ENCODE measurements at regions not wholly inside any gene's neighbourhood (a gene's known extent, or its start where the extent isn't known, plus 50 kb on each side); places are given as distances from the start of the nearest gene placed in this dataset.

DNA sequence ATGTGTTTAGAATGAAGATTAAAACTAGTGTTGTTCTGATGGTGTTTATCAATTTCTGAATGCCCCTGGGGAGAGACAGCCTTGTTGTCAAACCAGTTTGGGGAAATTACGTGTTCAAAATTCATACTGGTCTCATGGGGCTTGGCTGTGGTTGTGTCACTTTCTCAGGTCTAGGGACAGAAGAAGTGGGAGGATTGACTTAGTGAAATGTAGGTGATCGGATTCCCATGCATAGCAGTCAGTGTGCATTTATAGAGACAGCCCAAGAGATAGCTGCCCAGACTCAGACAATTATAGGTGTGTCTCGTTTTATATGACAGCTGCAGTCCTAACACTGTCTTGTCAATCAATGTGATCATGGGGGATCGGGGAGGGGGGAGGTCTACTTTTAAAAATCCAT, 94.4 kb upstream of the CLCN4 start:
- Histone ChIP-seq H3K9me3 (no peaks in the 10 kb centered on the region), H3K4me1 (no peaks in the 10 kb centered on the region), H3K36me3 (no peaks in the 10 kb centered on the region), H3K27me3 (no peaks in the 10 kb centered on the region), H3K4me3 (no peak overlapping the region), H3K27ac (no peak overlapping the region)
- DNase-seq (no peak), ATAC-seq (no peak)
- TF ChIP-seq, protein P1, sequence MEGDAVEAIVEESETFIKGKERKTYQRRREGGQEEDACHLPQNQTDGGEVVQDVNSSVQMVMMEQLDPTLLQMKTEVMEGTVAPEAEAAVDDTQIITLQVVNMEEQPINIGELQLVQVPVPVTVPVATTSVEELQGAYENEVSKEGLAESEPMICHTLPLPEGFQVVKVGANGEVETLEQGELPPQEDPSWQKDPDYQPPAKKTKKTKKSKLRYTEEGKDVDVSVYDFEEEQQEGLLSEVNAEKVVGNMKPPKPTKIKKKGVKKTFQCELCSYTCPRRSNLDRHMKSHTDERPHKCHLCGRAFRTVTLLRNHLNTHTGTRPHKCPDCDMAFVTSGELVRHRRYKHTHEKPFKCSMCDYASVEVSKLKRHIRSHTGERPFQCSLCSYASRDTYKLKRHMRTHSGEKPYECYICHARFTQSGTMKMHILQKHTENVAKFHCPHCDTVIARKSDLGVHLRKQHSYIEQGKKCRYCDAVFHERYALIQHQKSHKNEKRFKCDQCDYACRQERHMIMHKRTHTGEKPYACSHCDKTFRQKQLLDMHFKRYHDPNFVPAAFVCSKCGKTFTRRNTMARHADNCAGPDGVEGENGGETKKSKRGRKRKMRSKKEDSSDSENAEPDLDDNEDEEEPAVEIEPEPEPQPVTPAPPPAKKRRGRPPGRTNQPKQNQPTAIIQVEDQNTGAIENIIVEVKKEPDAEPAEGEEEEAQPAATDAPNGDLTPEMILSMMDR (IDR thresholded peaks at IDR 0.05): no peak
- TF ChIP-seq POLR2A (IDR thresholded peaks at IDR 0.05): no peak
- 55% methylated on average over 4 of the region's 4 CpGs for WGBS (ENCODE audit: insufficient coverage, low coverage, low lambda C conversion rate, missing lambda C conversion rate)
- intact Hi-C loops (cut with DNase I): no loop called here

DNA sequence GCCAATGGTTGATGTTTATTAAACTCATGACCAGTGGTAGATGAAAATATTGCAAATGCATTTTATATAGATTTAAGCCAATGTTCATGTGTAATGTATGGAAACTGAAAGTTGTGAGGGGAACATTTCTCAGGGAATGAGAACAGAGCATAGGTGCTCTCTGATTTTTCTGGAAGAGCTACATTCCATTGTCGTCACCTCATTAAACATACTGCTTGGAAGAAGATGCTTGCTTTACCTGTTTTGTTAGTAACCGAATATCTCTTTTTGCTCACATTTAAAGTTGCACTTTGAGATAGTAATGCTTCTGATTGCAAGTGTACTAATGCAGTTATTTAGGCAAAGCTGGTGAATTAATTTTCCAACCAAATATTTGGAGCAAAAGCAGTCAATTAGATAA, 93.8 kb upstream of the CLCN4 start:
- TF ChIP-seq POLR2A (IDR thresholded peaks at IDR 0.05): no peak
- TF ChIP-seq, protein P1 (IDR thresholded peaks at IDR 0.05): no peak
- WGBS (ENCODE audit: insufficient coverage, low coverage, low lambda C conversion rate, missing lambda C conversion rate): 66% methylated on average over 2 of the region's 2 CpGs
- ATAC-seq: no peak
- intact Hi-C loops (cut with DNase I): no loop called here
- H3K27ac ChIP-seq: no peak overlapping the region
- no peaks in the 10 kb centered on the region for H3K4me1 ChIP-seq
- H3K4me3 ChIP-seq: no peak overlapping the region
- no peaks in the 10 kb centered on the region for H3K36me3 ChIP-seq
- no peaks in the 10 kb centered on the region for H3K27me3 ChIP-seq
- no peaks in the 10 kb centered on the region for H3K9me3 ChIP-seq
- no peak for DNase-seq

DNA sequence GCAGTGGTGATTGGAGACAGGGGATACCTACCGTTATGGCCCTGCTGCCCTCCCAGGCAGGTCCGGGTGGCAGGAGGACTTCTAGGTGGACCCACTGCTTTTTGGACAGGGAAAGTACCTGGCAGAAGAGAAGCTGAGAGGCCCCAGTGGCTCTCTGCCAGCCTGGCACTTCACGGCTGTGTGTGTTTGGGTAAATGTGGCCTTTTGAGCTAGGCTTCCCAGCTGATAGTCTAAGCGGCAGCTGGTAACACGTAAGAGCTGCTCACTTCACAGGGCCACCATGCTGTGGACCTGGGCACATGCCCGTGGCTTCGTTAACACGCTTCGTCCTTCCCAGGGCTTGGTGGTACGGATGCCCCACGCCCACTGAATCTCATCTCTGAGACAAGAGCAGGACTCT, 92.0 kb upstream of the CLCN4 start:
- Histone ChIP-seq H3K27me3 (no peaks in the 10 kb centered on the region), H3K4me1 (no peaks in the 10 kb centered on the region), H3K27ac (no peak overlapping the region), H3K4me3 (no peak overlapping the region), H3K9me3 (no peaks in the 10 kb centered on the region), H3K36me3 (no peaks in the 10 kb centered on the region)
- TF ChIP-seq, protein P1 (IDR thresholded peaks at IDR 0.05): no peak
- TF ChIP-seq POLR2A (IDR thresholded peaks at IDR 0.05): no peak
- WGBS (ENCODE audit: insufficient coverage, low coverage, low lambda C conversion rate, missing lambda C conversion rate): 63% methylated on average over 11 of the region's 11 CpGs
- peak; percentile 55 to 62 (median 62) for DNase-seq
- peak; percentile 75 to 92 (median 83) for ATAC-seq
- intact Hi-C loops (cut with DNase I): no loop called here

DNA sequence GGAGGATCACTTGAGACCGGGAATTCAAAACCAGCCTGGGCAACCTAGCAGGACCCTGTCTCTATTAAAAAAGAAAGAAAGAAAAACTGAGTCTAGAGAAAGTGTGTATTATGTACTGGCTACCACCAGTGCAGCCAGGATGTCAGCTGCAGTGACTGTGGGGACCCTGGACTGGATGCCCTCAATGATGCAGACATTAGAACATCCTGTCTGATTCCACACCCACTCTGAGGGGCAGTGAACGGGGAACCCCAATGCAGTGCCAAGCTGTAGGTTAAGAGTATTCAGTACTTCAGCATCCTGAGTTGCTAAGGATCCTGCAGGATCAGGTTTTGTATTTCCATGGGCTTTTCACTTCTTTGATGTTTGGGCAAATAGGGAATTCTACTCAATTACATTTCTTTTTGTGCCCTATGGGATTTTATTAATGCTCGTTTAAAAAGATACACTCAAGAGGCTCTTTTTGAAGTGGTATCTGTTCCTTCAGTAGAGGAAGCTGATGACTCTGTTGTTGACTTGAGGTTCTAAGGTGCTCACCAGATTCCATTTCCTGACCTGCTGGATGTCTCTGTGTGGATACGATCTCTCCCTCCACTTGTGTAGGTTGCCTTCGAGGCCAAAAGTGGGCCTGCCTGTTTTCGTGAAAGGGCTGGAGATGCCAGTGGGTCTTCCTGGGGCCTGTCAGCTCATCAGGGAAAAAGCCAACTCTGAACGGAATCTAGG, 85.9 kb upstream of the CLCN4 start:
- no peak for ATAC-seq

More for the DNA sequence above, 85.9 kb upstream of the CLCN4 start:
- Histone ChIP-seq H3K27me3 (no peaks in the 10 kb centered on the region), H3K27ac (no peak overlapping the region), H3K36me3 (no peaks in the 10 kb centered on the region), H3K4me3 (no peak overlapping the region), H3K9me3 (no peaks in the 10 kb centered on the region), H3K4me1 (no peaks in the 10 kb centered on the region)
- WGBS (ENCODE audit: insufficient coverage, low coverage, low lambda C conversion rate, missing lambda C conversion rate): 67% methylated on average over 1 of the region's 7 CpGs
- intact Hi-C loops (cut with DNase I): no loop called here
- no peak for TF ChIP-seq POLR2A (IDR thresholded peaks at IDR 0.05)
- TF ChIP-seq, protein P1 (IDR thresholded peaks at IDR 0.05): no peak
- DNase-seq: no peak
